ENCODE measurements at regions not wholly inside any gene's neighbourhood (a gene's known extent, or its start where the extent isn't known, plus 50 kb on each side); places are given as distances from the start of the nearest gene placed in this dataset.

DNA sequence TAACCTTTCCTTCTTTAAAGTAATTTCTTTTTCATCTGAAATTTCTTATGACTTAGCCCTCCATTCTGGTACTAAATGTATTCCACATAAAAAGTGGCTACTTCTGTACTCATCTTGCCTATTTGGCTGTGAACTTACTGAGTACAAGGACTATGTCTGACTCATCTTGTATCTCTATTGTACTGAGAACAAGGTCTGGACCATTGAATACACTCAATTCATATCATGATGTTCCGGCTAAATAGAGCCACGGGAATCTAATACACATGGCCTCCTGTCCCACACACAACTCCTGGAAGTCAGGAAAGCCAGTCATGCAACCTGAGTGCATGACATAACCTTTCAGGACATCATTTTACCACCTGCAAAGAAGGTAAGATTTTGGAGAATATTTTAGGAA, 203.9 kb downstream of the PLK2 start:
- TF ChIP-seq, protein P1, sequence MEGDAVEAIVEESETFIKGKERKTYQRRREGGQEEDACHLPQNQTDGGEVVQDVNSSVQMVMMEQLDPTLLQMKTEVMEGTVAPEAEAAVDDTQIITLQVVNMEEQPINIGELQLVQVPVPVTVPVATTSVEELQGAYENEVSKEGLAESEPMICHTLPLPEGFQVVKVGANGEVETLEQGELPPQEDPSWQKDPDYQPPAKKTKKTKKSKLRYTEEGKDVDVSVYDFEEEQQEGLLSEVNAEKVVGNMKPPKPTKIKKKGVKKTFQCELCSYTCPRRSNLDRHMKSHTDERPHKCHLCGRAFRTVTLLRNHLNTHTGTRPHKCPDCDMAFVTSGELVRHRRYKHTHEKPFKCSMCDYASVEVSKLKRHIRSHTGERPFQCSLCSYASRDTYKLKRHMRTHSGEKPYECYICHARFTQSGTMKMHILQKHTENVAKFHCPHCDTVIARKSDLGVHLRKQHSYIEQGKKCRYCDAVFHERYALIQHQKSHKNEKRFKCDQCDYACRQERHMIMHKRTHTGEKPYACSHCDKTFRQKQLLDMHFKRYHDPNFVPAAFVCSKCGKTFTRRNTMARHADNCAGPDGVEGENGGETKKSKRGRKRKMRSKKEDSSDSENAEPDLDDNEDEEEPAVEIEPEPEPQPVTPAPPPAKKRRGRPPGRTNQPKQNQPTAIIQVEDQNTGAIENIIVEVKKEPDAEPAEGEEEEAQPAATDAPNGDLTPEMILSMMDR (IDR thresholded peaks at IDR 0.05; ENCODE audit: unreplicated experiment): no peak
- Mint-ChIP-seq H3K27me3 (no peaks in the 10 kb centered on the region), H3K4me3 (ENCODE audit: low read depth) (no peak overlapping the region), H3K4me1 (ENCODE audit: low read depth) (peaks cover 12% of the 10 kb centered on the region), H3K27ac (no peak overlapping the region), H3K36me3 (ENCODE audit: insufficient read depth) (no peaks in the 10 kb centered on the region), H3K9me3 (ENCODE audit: low read depth) (peaks cover under 1% of the 10 kb centered on the region)
- no peak for DNase-seq (ENCODE audit: low spot score, unreplicated experiment)

DNA sequence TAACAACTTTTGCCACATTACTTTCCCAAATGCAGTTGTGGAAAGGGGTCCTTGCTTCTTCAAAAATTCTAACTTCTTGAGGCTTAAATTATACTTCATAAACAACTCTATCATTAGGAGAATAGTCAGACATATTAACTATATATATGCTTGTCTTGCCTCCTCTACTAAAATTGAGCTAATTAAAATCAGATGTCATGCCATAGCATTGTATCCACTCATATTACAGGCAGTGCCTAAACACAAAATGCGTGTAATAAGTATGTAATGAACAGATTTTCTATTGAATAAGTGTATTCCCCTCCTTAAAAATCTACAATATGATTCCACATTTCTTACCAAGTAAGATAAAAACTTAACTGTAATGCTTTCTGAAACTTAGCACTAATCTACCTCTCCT, 204.5 kb downstream of the PLK2 start:
- no peak overlapping the region for H3K4me3 Mint-ChIP-seq (ENCODE audit: low read depth)
- TF ChIP-seq, protein P1 (IDR thresholded peaks at IDR 0.05; ENCODE audit: unreplicated experiment): no peak

DNA sequence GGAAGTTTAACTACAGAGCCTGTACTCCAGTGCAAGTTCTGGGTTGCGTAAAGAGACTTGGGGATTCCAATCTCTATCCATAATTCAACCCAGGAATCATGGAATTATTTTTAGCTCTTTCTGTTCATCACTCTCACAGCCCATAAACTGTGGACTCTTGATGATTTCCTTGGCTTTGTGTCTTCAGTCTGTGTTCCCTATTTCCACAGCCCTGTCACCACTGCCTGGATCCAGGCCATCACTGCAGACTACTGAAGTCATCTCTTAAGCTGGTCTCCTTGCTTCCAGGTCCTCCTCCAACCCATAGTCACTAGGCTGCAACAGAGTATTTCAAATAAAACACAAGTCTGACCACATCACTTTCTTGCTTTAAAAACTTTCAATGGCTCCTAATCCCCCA, 211.7 kb downstream of the PLK2 start:
- Mint-ChIP-seq H3K27ac (no peak overlapping the region), H3K27me3 (no peaks in the 10 kb centered on the region), H3K36me3 (ENCODE audit: insufficient read depth) (no peaks in the 10 kb centered on the region), H3K4me1 (ENCODE audit: low read depth) (peaks cover 16% of the 10 kb centered on the region), H3K4me3 (ENCODE audit: low read depth) (no peak overlapping the region), H3K9me3 (ENCODE audit: low read depth) (peaks cover 3% of the 10 kb centered on the region)
- DNase-seq (ENCODE audit: low spot score, unreplicated experiment): no peak
- TF ChIP-seq, protein P1 (IDR thresholded peaks at IDR 0.05; ENCODE audit: unreplicated experiment): no peak

More for the DNA sequence above, 204.5 kb downstream of the PLK2 start:
- Mint-ChIP-seq H3K27ac (no peak overlapping the region), H3K27me3 (no peaks in the 10 kb centered on the region), H3K9me3 (ENCODE audit: low read depth) (peaks cover 3% of the 10 kb centered on the region), H3K4me1 (ENCODE audit: low read depth) (peaks cover 12% of the 10 kb centered on the region), H3K36me3 (ENCODE audit: insufficient read depth) (no peaks in the 10 kb centered on the region)
- DNase-seq (ENCODE audit: low spot score, unreplicated experiment): no peak

DNA sequence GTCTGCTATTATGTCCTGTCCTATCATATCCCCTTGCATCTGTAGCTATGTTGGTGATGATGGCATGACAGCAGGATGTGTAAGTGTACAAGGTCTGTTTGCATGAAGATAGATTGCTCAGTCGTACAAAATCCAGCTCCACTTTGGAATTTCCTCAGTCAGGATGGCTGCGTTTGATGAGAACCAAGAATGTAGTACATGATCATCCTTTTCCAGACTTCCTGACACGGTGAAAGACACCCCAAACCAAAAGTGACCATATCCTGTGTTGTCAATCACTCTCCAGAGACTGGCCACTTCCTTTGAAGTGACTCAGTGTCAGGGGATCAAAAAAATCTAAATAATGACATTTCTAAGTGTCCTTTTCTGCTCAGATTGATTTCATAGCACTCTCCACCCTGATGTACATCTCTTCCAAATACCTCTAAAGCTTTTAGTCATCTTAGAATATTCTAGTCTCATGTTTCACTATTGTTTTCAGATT, 213.4 kb downstream of the PLK2 start:
- TF ChIP-seq, protein P1 (IDR thresholded peaks at IDR 0.05; ENCODE audit: unreplicated experiment): no peak
- peaks cover 3% of the 10 kb centered on the region for H3K9me3 Mint-ChIP-seq (ENCODE audit: low read depth)
- H3K4me3 Mint-ChIP-seq (ENCODE audit: low read depth): no peak overlapping the region
- no peaks in the 10 kb centered on the region for H3K36me3 Mint-ChIP-seq (ENCODE audit: insufficient read depth)
- H3K27ac Mint-ChIP-seq: no peak overlapping the region
- H3K4me1 Mint-ChIP-seq (ENCODE audit: low read depth): peaks cover 18% of the 10 kb centered on the region
- DNase-seq (ENCODE audit: low spot score, unreplicated experiment): no peak
- H3K27me3 Mint-ChIP-seq: no peaks in the 10 kb centered on the region

DNA sequence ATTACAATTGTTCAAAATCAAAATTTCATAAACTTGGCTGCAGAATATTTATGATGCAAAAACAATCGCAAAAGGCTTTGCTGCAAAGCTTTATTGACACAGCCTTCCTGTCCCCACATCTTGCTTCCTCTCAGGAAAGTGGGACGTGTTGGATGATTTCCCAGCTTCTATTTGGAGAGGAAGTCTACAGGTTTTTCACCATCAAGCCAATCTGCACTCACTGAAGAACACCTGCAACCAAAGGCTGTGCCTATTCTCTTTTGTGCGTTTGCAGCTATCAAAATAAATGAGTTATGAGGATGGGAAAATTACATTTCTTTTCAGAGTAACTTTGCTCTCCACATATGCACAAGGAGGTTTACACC, 214.4 kb downstream of the PLK2 start:
- Mint-ChIP-seq H3K36me3 (ENCODE audit: insufficient read depth) (no peaks in the 10 kb centered on the region), H3K27ac (no peak overlapping the region), H3K27me3 (no peaks in the 10 kb centered on the region), H3K9me3 (ENCODE audit: low read depth) (no peaks in the 10 kb centered on the region), H3K4me3 (ENCODE audit: low read depth) (no peak overlapping the region), H3K4me1 (ENCODE audit: low read depth) (peaks cover 18% of the 10 kb centered on the region)
- TF ChIP-seq, protein P1 (IDR thresholded peaks at IDR 0.05; ENCODE audit: unreplicated experiment): no peak
- DNase-seq (ENCODE audit: low spot score, unreplicated experiment): no peak
